Astrocyte (in vitro differentiated cells and primary cell): ENCODE measurements at regions not wholly inside any gene's neighbourhood (a gene's known extent, or its start where the extent isn't known, plus 50 kb on each side); places are given as distances from the start of the nearest gene placed in this dataset.

Experiments used
- CTCF ChIP-seq: IDR thresholded peaks from 2 replicates; pipeline ENCODE4 v1.5.1; 2011; ENCODE audit warnings: low read depth, mild to moderate bottlenecking, inconsistent platforms, low read length, moderate library complexity; ENCODE audit not compliant: insufficient read depth
- EZH2 ChIP-seq: IDR thresholded peaks from 2 replicates; pipeline ENCODE4 v1.6.1; 2012; ENCODE audit warnings: mild to moderate bottlenecking, low read length, inconsistent platforms; ENCODE audit not compliant: insufficient read depth

- TF ChIP-seq CTCF = no peak
- no peak for TF ChIP-seq EZH2
Measured at GRCh38 chr13:81203783-81204182, 862.9 kb upstream of the SPRY2 start.
